ENCODE measurements at regions not wholly inside any gene's neighbourhood (a gene's known extent, or its start where the extent isn't known, plus 50 kb on each side); places are given as distances from the start of the nearest gene placed in this dataset.
"Not testable (repeated sequence)": the region's sequence is repeated elsewhere in the genome, so short reads cannot be mapped to it uniquely, and the experiment has no call there.

GRCh38 chr17:18546514-18547398 lies 70.2 kb downstream of the LGALS9C start:
- H3K9me3 ChIP-seq (ENCODE audit: low read depth); H3K27me3 ChIP-seq; H3K27ac ChIP-seq; H3K4me1 ChIP-seq (ENCODE audit: low read depth); H3K36me3 ChIP-seq; DNase-seq (ENCODE audit: low read depth in 1 of 2, low spot score in 1 of 2); H3K4me3 ChIP-seq: not testable (repeated sequence)

- DNase-seq (ENCODE audit: low read depth in 1 of 2, low spot score in 1 of 2); H3K27ac ChIP-seq; H3K9me3 ChIP-seq (ENCODE audit: low read depth); H3K4me1 ChIP-seq (ENCODE audit: low read depth); H3K27me3 ChIP-seq; H3K36me3 ChIP-seq; H3K4me3 ChIP-seq: not testable (repeated sequence)
Measured at GRCh38 chr17:18557086-18557485, 80.5 kb downstream of the LGALS9C start.

- H3K27ac ChIP-seq; H3K27me3 ChIP-seq; H3K9me3 ChIP-seq (ENCODE audit: low read depth); H3K36me3 ChIP-seq; DNase-seq (ENCODE audit: low read depth in 1 of 2, low spot score in 1 of 2); H3K4me3 ChIP-seq; H3K4me1 ChIP-seq (ENCODE audit: low read depth): not testable (repeated sequence)
Measured at GRCh38 chr17:18563381-18564098, 80.7 kb downstream of the TBC1D28 start.

- H3K36me3 ChIP-seq; H3K27ac ChIP-seq; H3K4me1 ChIP-seq (ENCODE audit: low read depth); H3K4me3 ChIP-seq; H3K27me3 ChIP-seq; H3K9me3 ChIP-seq (ENCODE audit: low read depth): not testable (repeated sequence)
- DNase-seq (ENCODE audit: low read depth in 1 of 2, low spot score in 1 of 2) = peak; percentile 47 to 48
- peak; percentile 52 for TF ChIP-seq CTCF (IDR thresholded peaks at IDR 0.05; ENCODE audit: low read depth, low read length)
Measured at GRCh38 chr17:18564099-18564448, 80.1 kb downstream of the TBC1D28 start.

GRCh38 chr17:18568108-18568995 lies 75.8 kb downstream of the TBC1D28 start:
- H3K4me1 ChIP-seq (ENCODE audit: low read depth) = peaks cover 12% of the 10 kb centered on the region
- peak in 1 of 2 donors; percentile 9 for DNase-seq (ENCODE audit: low read depth in 1 of 2, low spot score in 1 of 2)
- H3K4me3 ChIP-seq; H3K27me3 ChIP-seq; H3K9me3 ChIP-seq (ENCODE audit: low read depth); H3K36me3 ChIP-seq: not testable (repeated sequence)
- peak overlapping the region; percentile 79 for H3K27ac ChIP-seq

GRCh38 chr17:18569489-18569913 lies 74.7 kb downstream of the TBC1D28 start:
- H3K27ac ChIP-seq = peak overlapping the region; percentile 79
- not testable (repeated sequence) for H3K4me3 ChIP-seq; H3K27me3 ChIP-seq; H3K36me3 ChIP-seq; H3K9me3 ChIP-seq (ENCODE audit: low read depth)
- DNase-seq (ENCODE audit: low read depth in 1 of 2, low spot score in 1 of 2) = peak; percentile 37 to 69
- peaks cover 12% of the 10 kb centered on the region for H3K4me1 ChIP-seq (ENCODE audit: low read depth)

- peaks cover 12% of the 10 kb centered on the region for H3K4me1 ChIP-seq (ENCODE audit: low read depth)
- not testable (repeated sequence) for H3K4me3 ChIP-seq; H3K36me3 ChIP-seq; H3K27ac ChIP-seq; H3K9me3 ChIP-seq (ENCODE audit: low read depth); H3K27me3 ChIP-seq; DNase-seq (ENCODE audit: low read depth in 1 of 2, low spot score in 1 of 2)
Measured at GRCh38 chr17:18572536-18572935, 71.7 kb downstream of the TBC1D28 start.

GRCh38 chr17:18574137-18574536 lies 70.1 kb downstream of the TBC1D28 start:
- H3K4me1 ChIP-seq (ENCODE audit: low read depth); H3K27ac ChIP-seq; H3K4me3 ChIP-seq; H3K36me3 ChIP-seq; H3K27me3 ChIP-seq; H3K9me3 ChIP-seq (ENCODE audit: low read depth): not testable (repeated sequence)
- peak in 1 of 2 donors; percentile 37 for DNase-seq (ENCODE audit: low read depth in 1 of 2, low spot score in 1 of 2)
